GM12878 (cell line): ENCODE measurements at regions not wholly inside any gene's neighbourhood (a gene's known extent, or its start where the extent isn't known, plus 50 kb on each side); places are given as distances from the start of the nearest gene placed in this dataset.
"Not testable (repeated sequence)": the region's sequence is repeated elsewhere in the genome, so short reads cannot be mapped to it uniquely, and the experiment has no call there.

ENCODE experiments used
- ATAC-seq: fragments of 200-7000 bp; cut with Tn5 transposase; 3 replicates; pipeline ENCODE4 v1.9.1; 2020; ENCODE audit warnings: mild to moderate bottlenecking, moderate library complexity
- BruUV-seq: library from RNA; stranded (reverse); fragments of 400-500 nt; replicated peaks from 2 replicates; lab custom pipeline; 2021; lab: Mats Ljungman, UMichigan
- CTCF ChIA-PET: fragments of 300-600 bp; sonication (Branson Sonifier 250); formaldehyde crosslinking; extraction: SDS; loops from one replicate; lab custom pipeline; 2021; ENCODE audit warnings: inconsistent platforms; lab: Yijun Ruan, JAX
- POLR2A ChIA-PET: fragments of 350-600 bp; formaldehyde crosslinking; extraction: SDS; loops from one replicate; lab custom pipeline; 2021; ENCODE audit warnings: inconsistent platforms; lab: Charles Lee
- RAD21 ChIA-PET: fragments of 300-600 bp; sonication (Branson Sonifier 250); formaldehyde crosslinking; loops from one replicate; lab custom pipeline; 2023; ENCODE audit warnings: antibody characterized with exemption; ENCODE audit not compliant: unreplicated experiment; lab: Charles Lee
- SMC1A ChIA-PET: fragments of 300-600 bp; sonication (Branson Sonifier 250); formaldehyde crosslinking; loops from one replicate; lab custom pipeline; 2023; ENCODE audit not compliant: unreplicated experiment, uncharacterized antibody; lab: Charles Lee
- DNase-seq: peaks from one replicate; pipeline ENCODE4 v3.0.0-alpha.2; 2011; ENCODE audit warnings: low read depth, low spot score
- FAIRE-seq: peaks from 3 replicates; lab custom pipeline; 2011; peaks lifted over from hg19 to GRCh38; lab: Jason Lieb, UNC
- H2AFZ ChIP-seq: 2 replicates; pipeline ENCODE4 v1.6.0; 2011; ENCODE audit warnings: low read depth, low read length, control low read depth; ENCODE audit not compliant: control insufficient read depth
- H3K27ac ChIP-seq: 2 replicates; pipeline ENCODE4 v1.5.1; 2011; ENCODE audit warnings: control low read depth; ENCODE audit not compliant: control insufficient read depth, insufficient read depth
- H3K27me3 ChIP-seq, 2 experiments: replicated peaks in 1 of 2; 2 replicates each; pipeline versions ENCODE4 v1.6.0 to v1.6.1; 2011; ENCODE audit warnings: low read length in 1 of 2; ENCODE audit not compliant: control insufficient read depth in 2 of 2, insufficient read depth in 2 of 2
- H3K36me3 ChIP-seq, 2 experiments: 2 replicates each; pipeline ENCODE4 v1.5.1; 2011; ENCODE audit warnings: low read length in 1 of 2; ENCODE audit not compliant: control insufficient read depth in 2 of 2, insufficient read depth in 2 of 2
- H3K4me1 ChIP-seq: 2 replicates; pipeline ENCODE4 v1.6.1; 2011; ENCODE audit warnings: mild to moderate bottlenecking, low read length, moderate library complexity, mixed read lengths; ENCODE audit not compliant: control insufficient read depth, insufficient read depth
- H3K4me2 ChIP-seq: 2 replicates; pipeline ENCODE4 v1.6.0; 2011; ENCODE audit warnings: control low read depth; ENCODE audit not compliant: control insufficient read depth, insufficient read depth
- H3K4me3 ChIP-seq: fragments of 200-600 bp; sonication (generic); 2 replicates; pipeline ENCODE4 v1.5.1; 2016
- H3K79me2 ChIP-seq: 2 replicates; pipeline ENCODE4 v1.6.0; 2011; ENCODE audit warnings: low read length; ENCODE audit not compliant: control insufficient read depth, insufficient read depth
- H3K9ac ChIP-seq: 2 replicates; pipeline ENCODE4 v1.8.0; 2011; ENCODE audit warnings: low read length, control low read depth, mixed read lengths; ENCODE audit not compliant: control insufficient read depth, insufficient read depth
- H3K9me3 ChIP-seq: replicated peaks from 3 replicates; pipeline ENCODE4 v1.5.1; 2011; ENCODE audit warnings: mild to moderate bottlenecking, low read length; ENCODE audit not compliant: control insufficient read depth, insufficient read depth
- H4K20me1 ChIP-seq: 2 replicates; pipeline ENCODE4 v1.6.0; 2011; ENCODE audit not compliant: control insufficient read depth, insufficient read depth
- CBFB ChIP-seq: IDR thresholded peaks from 2 replicates; pipeline ENCODE4 v1.6.1; 2016; ENCODE audit warnings: antibody characterized with exemption, low read depth
- CREB1 ChIP-seq: IDR thresholded peaks from 2 replicates; pipeline ENCODE4 v1.6.1; 2012; ENCODE audit warnings: low read depth, mild to moderate bottlenecking, inconsistent platforms
- GATAD2B ChIP-seq: fragments of 450-650 bp; conservative IDR thresholded peaks from 2 replicates; pipeline ENCODE4 v1.6.1; 2017; ENCODE audit warnings: low read depth, mild to moderate bottlenecking, moderate library complexity
- KLF5 ChIP-seq: fragments of 450-650 bp; IDR thresholded peaks from 2 replicates; pipeline ENCODE4 v1.6.1; 2014; ENCODE audit warnings: mild to moderate bottlenecking; ENCODE audit not compliant: partially characterized antibody
- MEF2A ChIP-seq: IDR thresholded peaks from 2 replicates; pipeline ENCODE4 v1.6.1; 2011; ENCODE audit warnings: low read depth, mild to moderate bottlenecking, low read length, moderate library complexity; ENCODE audit not compliant: insufficient read depth
- MLLT1 ChIP-seq: fragments of 450-650 bp; IDR thresholded peaks from 2 replicates; pipeline ENCODE4 v1.6.1; 2016; ENCODE audit warnings: mild to moderate bottlenecking
- PAX5 ChIP-seq: IDR thresholded peaks from 2 replicates; pipeline ENCODE4 v1.6.1; 2011; ENCODE audit warnings: low read depth, low read length, borderline replicate concordance
- RCOR1 ChIP-seq: conservative IDR thresholded peaks from 2 replicates; pipeline ENCODE4 v1.6.1; 2012; ENCODE audit warnings: low read depth, low read length, improper control_type of control experiment
- RUNX3 ChIP-seq: IDR thresholded peaks from 2 replicates; pipeline ENCODE4 v1.6.1; 2012; ENCODE audit warnings: low read length, inconsistent platforms
- STAT1 ChIP-seq: fragments of 450-650 bp; conservative IDR thresholded peaks from 2 replicates; pipeline ENCODE4 v1.6.1; 2014; ENCODE audit warnings: antibody characterized with exemption, mild to moderate bottlenecking
- TAF1 ChIP-seq: IDR thresholded peaks from 2 replicates; pipeline ENCODE4 v1.6.1; 2011; ENCODE audit warnings: mild to moderate bottlenecking, low read depth, low read length, borderline replicate concordance
- ZNF622 ChIP-seq: fragments of 450-650 bp; IDR thresholded peaks from 2 replicates; pipeline ENCODE4 v1.6.1; 2017; ENCODE audit warnings: mild to moderate bottlenecking, inconsistent platforms
- WGBS: methylation state at CpG from one replicate; pipeline ENCODE4 v1.1.6; 2016; ENCODE audit warnings: low lambda C conversion rate; ENCODE audit not compliant: insufficient replicate concordance, insufficient coverage; ENCODE audit errors: missing lambda C conversion rate; 5-methylcytosine and 5-hydroxymethylcytosine counted together
- in situ Hi-C: fragments of 300-500 bp; cut with MboI; formaldehyde crosslinking; loops from 9 replicates; pipeline ENCODE4 v1.14.3; 2018; ENCODE audit warnings: mixed read lengths
- intact Hi-C: fragments of 100-400 bp; cut with micrococcal nuclease; formaldehyde crosslinking; loops from one replicate; pipeline ENCODE4 v1.14.2; 2022; ENCODE audit not compliant: unreplicated experiment
- TF ChIP-seq, protein P1 (sequence below): IDR thresholded peaks from 2 replicates; pipeline ENCODE4 v1.6.1; 2012; ENCODE audit warnings: low read depth, low read length, improper control_type of control experiment
- TF ChIP-seq, protein P2 (sequence below): fragments of 450-650 bp; formaldehyde crosslinking; IDR thresholded peaks from 2 replicates; pipeline ENCODE4 v1.5.0; 2022; ENCODE audit warnings: mild to moderate bottlenecking, missing genetic modification characterization

DNA sequence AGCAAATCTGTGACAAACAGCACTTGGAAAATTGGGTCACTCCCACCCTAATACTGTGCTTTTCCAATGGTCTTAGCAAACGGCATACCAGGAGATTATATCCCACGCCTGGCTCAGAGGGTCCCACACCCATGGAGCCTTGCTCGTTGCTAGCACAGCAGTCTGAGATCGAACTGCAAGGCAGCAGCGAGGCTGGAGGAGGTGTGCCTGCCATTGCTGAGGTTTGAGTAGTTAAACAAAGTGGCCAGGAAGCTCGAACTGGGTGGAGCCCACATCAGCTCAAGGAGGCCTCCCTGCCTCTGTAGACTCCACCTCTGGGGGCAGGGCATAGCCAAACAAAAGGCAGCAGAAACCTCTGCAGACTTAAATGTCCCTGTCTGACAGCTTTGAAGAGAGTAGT, 440.5 kb upstream of the ACTBL2 start:
- intact Hi-C loops, RAD21 ChIA-PET, SMC1A ChIA-PET: not testable (repeated sequence)

DNA sequence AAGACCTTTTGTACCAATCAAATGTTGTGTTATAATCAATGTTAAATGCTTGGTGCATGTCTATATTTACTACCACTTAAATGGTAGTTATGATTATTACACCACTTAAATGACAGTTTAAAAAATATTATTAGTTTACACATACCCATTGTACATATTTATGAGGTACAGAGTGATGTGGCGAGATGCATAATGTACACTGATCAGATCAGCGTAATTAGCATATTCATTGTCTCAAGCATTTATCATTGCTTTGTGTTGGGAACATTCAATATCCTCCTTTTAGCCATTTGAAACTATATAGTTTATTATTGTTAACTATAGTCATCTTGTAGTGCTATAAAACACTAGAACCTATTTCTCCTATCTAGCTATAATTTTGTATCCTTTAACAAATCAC, 434.4 kb upstream of the ACTBL2 start:
- H3K4me3 ChIP-seq: no peak overlapping the region
- WGBS: 12% methylated on average over 2 of the region's 2 CpGs
- ChIA-PET SMC1A (no interaction called here), CTCF (interaction anchor here (0.6 kb wide), 1 partner anchor 1013 kb away, joined by 3 read pairs; no protein-coding TSS in a partner anchor), POLR2A (no interaction called here), RAD21 (no interaction called here)
- no peaks in the 10 kb centered on the region for H3K9me3 ChIP-seq
- ATAC-seq (no peak), FAIRE-seq (no peak), DNase-seq (no peak)
- in situ Hi-C loops (no loop called here), intact Hi-C loops (no loop called here)
- H3K27ac ChIP-seq: no peak overlapping the region
- BruUV-seq: no TSS peak
- H2AFZ ChIP-seq: no peak overlapping the region
- TF ChIP-seq, protein P1, sequence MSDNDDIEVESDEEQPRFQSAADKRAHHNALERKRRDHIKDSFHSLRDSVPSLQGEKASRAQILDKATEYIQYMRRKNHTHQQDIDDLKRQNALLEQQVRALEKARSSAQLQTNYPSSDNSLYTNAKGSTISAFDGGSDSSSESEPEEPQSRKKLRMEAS: no peak
- TF ChIP-seq MLLT1: no peak
- TF ChIP-seq GATAD2B: no peak
- TF ChIP-seq TAF1: no peak
- no peak for TF ChIP-seq CBFB
- no peak for TF ChIP-seq PAX5
- TF ChIP-seq, protein P2, sequence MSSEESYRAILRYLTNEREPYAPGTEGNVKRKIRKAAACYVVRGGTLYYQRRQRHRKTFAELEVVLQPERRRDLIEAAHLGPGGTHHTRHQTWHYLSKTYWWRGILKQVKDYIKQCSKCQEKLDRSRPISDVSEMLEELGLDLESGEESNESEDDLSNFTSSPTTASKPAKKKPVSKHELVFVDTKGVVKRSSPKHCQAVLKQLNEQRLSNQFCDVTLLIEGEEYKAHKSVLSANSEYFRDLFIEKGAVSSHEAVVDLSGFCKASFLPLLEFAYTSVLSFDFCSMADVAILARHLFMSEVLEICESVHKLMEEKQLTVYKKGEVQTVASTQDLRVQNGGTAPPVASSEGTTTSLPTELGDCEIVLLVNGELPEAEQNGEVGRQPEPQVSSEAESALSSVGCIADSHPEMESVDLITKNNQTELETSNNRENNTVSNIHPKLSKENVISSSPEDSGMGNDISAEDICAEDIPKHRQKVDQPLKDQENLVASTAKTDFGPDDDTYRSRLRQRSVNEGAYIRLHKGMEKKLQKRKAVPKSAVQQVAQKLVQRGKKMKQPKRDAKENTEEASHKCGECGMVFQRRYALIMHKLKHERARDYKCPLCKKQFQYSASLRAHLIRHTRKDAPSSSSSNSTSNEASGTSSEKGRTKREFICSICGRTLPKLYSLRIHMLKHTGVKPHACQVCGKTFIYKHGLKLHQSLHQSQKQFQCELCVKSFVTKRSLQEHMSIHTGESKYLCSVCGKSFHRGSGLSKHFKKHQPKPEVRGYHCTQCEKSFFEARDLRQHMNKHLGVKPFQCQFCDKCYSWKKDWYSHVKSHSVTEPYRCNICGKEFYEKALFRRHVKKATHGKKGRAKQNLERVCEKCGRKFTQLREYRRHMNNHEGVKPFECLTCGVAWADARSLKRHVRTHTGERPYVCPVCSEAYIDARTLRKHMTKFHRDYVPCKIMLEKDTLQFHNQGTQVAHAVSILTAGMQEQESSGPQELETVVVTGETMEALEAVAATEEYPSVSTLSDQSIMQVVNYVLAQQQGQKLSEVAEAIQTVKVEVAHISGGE: no peak
- no peak for TF ChIP-seq CREB1
- TF ChIP-seq RCOR1: no peak
- no peak for TF ChIP-seq RUNX3
- no peak for TF ChIP-seq KLF5
- no peak for TF ChIP-seq MEF2A
- TF ChIP-seq STAT1: no peak
- TF ChIP-seq ZNF622: no peak
- no peaks in the 10 kb centered on the region for H3K79me2 ChIP-seq
- no peaks in the 10 kb centered on the region for H3K27me3 ChIP-seq
- H3K4me1 ChIP-seq: no peaks in the 10 kb centered on the region
- H4K20me1 ChIP-seq: no peaks in the 10 kb centered on the region
- H3K36me3 ChIP-seq: no peaks in the 10 kb centered on the region
- no peak overlapping the region for H3K9ac ChIP-seq
- no peak overlapping the region for H3K4me2 ChIP-seq

More for the DNA sequence above, 440.5 kb upstream of the ACTBL2 start:
- H3K4me3 ChIP-seq, H3K4me2 ChIP-seq, DNase-seq, BruUV-seq, H2AFZ ChIP-seq, H3K27ac ChIP-seq, H3K36me3 ChIP-seq, H4K20me1 ChIP-seq, H3K9ac ChIP-seq, FAIRE-seq, CTCF ChIA-PET, ATAC-seq, H3K79me2 ChIP-seq, H3K9me3 ChIP-seq, in situ Hi-C loops, H3K27me3 ChIP-seq, POLR2A ChIA-PET, H3K4me1 ChIP-seq: not testable (repeated sequence)
- 19% methylated on average over 6 of the region's 6 CpGs for WGBS
